Neural cell (in vitro differentiated cells): ENCODE measurements at regions not wholly inside any gene's neighbourhood (a gene's known extent, or its start where the extent isn't known, plus 50 kb on each side); places are given as distances from the start of the nearest gene placed in this dataset.

Experiments used
- H2AFZ ChIP-seq: fragments of 200-600, 300-800 bp; sonication (generic), shearing (Covaris generic); 2 replicates; pipeline ENCODE4 v1.6.0; 2014; ENCODE audit warnings: low read depth, mild to moderate bottlenecking, antibody characterized with exemption, low read length, moderate library complexity
- H3F3A ChIP-seq: fragments of 200-600 bp; shearing (Covaris generic); 2 replicates; pipeline ENCODE4 v1.6.1; 2016; ENCODE audit warnings: mild to moderate bottlenecking, moderate library complexity, mixed read lengths, antibody characterized with exemption, low read length; ENCODE audit not compliant: insufficient read depth, poor library complexity, severe bottlenecking
- H3K27ac ChIP-seq: fragments of 200-600, 300-800 bp; sonication (generic), shearing (Covaris generic); 2 replicates; pipeline ENCODE4 v1.5.1; 2014; ENCODE audit warnings: mild to moderate bottlenecking, low read length, moderate library complexity
- H3K27me3 ChIP-seq: fragments of 300-800, 200-600 bp; sonication (generic), shearing (Covaris generic); 2 replicates; pipeline ENCODE4 v1.6.0; 2014; ENCODE audit warnings: mild to moderate bottlenecking, low read depth, low read length, moderate library complexity; ENCODE audit not compliant: insufficient read depth
- H3K36me3 ChIP-seq: fragments of 300-800, 200-600 bp; sonication (generic), shearing (Covaris generic); 2 replicates; pipeline ENCODE4 v1.5.1; 2014; ENCODE audit warnings: mild to moderate bottlenecking, antibody characterized with exemption, low read length, moderate library complexity; ENCODE audit not compliant: insufficient read depth
- H3K4me2 ChIP-seq: fragments of 300-800, 200-600 bp; sonication (generic), shearing (Covaris generic); 2 replicates; pipeline ENCODE4 v1.6.0; 2014; ENCODE audit warnings: mild to moderate bottlenecking, low read length
- H3K4me3 ChIP-seq: fragments of 300-800, 200-600 bp; sonication (generic), shearing (Covaris generic); 2 replicates; pipeline ENCODE4 v1.5.1; 2014; ENCODE audit warnings: mild to moderate bottlenecking, low read length, moderate library complexity
- H3K79me2 ChIP-seq: fragments of 200-600 bp; shearing (Covaris generic); replicated peaks from 2 replicates; pipeline ENCODE4 v1.6.0; 2014; ENCODE audit warnings: mild to moderate bottlenecking, low read length, moderate library complexity; ENCODE audit not compliant: insufficient read depth
- H3K9ac ChIP-seq: fragments of 300-800, 200-600 bp; sonication (generic), shearing (Covaris generic); 2 replicates; pipeline ENCODE4 v1.6.1; 2016; ENCODE audit warnings: mild to moderate bottlenecking, low read length, mixed read lengths
- H3K9me2 ChIP-seq: fragments of 200-600 bp; shearing (Covaris generic); 2 replicates; pipeline ENCODE4 v1.6.1; 2016; ENCODE audit warnings: mild to moderate bottlenecking, low read length, mixed read lengths; ENCODE audit not compliant: insufficient read depth
- H3K9me3 ChIP-seq: fragments of 200-600, 300-800 bp; sonication (generic), shearing (Covaris generic); 2 replicates; pipeline ENCODE4 v1.6.1; 2016; ENCODE audit warnings: mild to moderate bottlenecking, mixed run types, low read length, moderate library complexity, mixed read lengths
- H4K20me1 ChIP-seq: fragments of 200-600 bp; shearing (Covaris generic); 2 replicates; pipeline ENCODE4 v1.6.1; 2016; ENCODE audit warnings: mild to moderate bottlenecking, mixed run types; ENCODE audit not compliant: insufficient read depth
- CTCF ChIP-seq: fragments of 450-650 bp; IDR thresholded peaks from 2 replicates; pipeline ENCODE4 v1.5.1; 2014; ENCODE audit warnings: antibody characterized with exemption, mild to moderate bottlenecking, moderate library complexity; ENCODE audit not compliant: poor library complexity, severe bottlenecking
- EP300 ChIP-seq: fragments of 450-650 bp; conservative IDR thresholded peaks from 2 replicates; pipeline ENCODE4 v1.6.1; 2014; ENCODE audit warnings: antibody characterized with exemption, mild to moderate bottlenecking, moderate library complexity; ENCODE audit not compliant: poor library complexity, severe bottlenecking
- EZH2 ChIP-seq: fragments of 200-600, 300-800 bp; shearing (Covaris generic), sonication (generic); IDR thresholded peaks from 2 replicates; pipeline ENCODE4 v1.6.1; 2014; ENCODE audit warnings: antibody characterized with exemption, low read length, borderline replicate concordance, mild to moderate bottlenecking; ENCODE audit not compliant: insufficient read depth, poor library complexity, severe bottlenecking
- MXI1 ChIP-seq: fragments of 450-650 bp; conservative IDR thresholded peaks from 2 replicates; pipeline ENCODE4 v1.6.1; 2014; ENCODE audit warnings: antibody characterized with exemption, mild to moderate bottlenecking; ENCODE audit not compliant: poor library complexity, severe bottlenecking
- POLR2AphosphoS5 ChIP-seq: IDR thresholded peaks from 2 replicates; pipeline ENCODE4 v1.6.1; 2012
- RAD21 ChIP-seq: fragments of 450-650 bp; conservative IDR thresholded peaks from 2 replicates; pipeline ENCODE4 v1.6.1; 2014; ENCODE audit warnings: antibody characterized with exemption, mild to moderate bottlenecking, moderate library complexity
- REST ChIP-seq: IDR thresholded peaks from 2 replicates; pipeline ENCODE4 v1.6.1; 2012; ENCODE audit warnings: borderline replicate concordance
- SMC3 ChIP-seq: fragments of 450-650 bp; conservative IDR thresholded peaks from 2 replicates; pipeline ENCODE4 v1.6.1; 2014; ENCODE audit warnings: antibody characterized with exemption, mild to moderate bottlenecking, moderate library complexity; ENCODE audit not compliant: poor library complexity
- TAF1 ChIP-seq: IDR thresholded peaks from 2 replicates; pipeline ENCODE4 v1.6.1; 2012; ENCODE audit warnings: low read depth

GRCh38 chr18:60024857-60025256 lies 125.1 kb downstream of the PMAIP1 start:
- no peak overlapping the region for H3K27ac ChIP-seq
- H2AFZ ChIP-seq, result no peak overlapping the region
- no peaks in the 10 kb centered on the region for H3K9me2 ChIP-seq
- no peaks in the 10 kb centered on the region for H3F3A ChIP-seq
- no peaks in the 10 kb centered on the region for H4K20me1 ChIP-seq
- TF ChIP-seq MXI1 (no peak), RAD21 (no peak), POLR2AphosphoS5 (no peak), CTCF (no peak), EP300 (no peak), SMC3 (no peak), REST (no peak), EZH2 (no peak), TAF1 (no peak)
- H3K79me2 ChIP-seq, result no peaks in the 10 kb centered on the region
- H3K9me3 ChIP-seq, result no peaks in the 10 kb centered on the region
- no peaks in the 10 kb centered on the region for H3K36me3 ChIP-seq
- H3K9ac ChIP-seq, result no peak overlapping the region
- H3K27me3 ChIP-seq, result no peaks in the 10 kb centered on the region
- no peak overlapping the region for H3K4me3 ChIP-seq
- H3K4me2 ChIP-seq, result no peak overlapping the region

- no peaks in the 10 kb centered on the region for H4K20me1 ChIP-seq
- no peak overlapping the region for H3K4me2 ChIP-seq
- no peak overlapping the region for H3K27ac ChIP-seq
Measured at GRCh38 chr18:60024345-60024744, 124.5 kb downstream of the PMAIP1 start.

More at GRCh38 chr18:60024345-60024744, 124.5 kb downstream of the PMAIP1 start:
- H3K9ac ChIP-seq, result no peak overlapping the region
- H3K79me2 ChIP-seq, result no peaks in the 10 kb centered on the region
- TF ChIP-seq TAF1 (no peak), EZH2 (no peak)
- no peaks in the 10 kb centered on the region for H3K9me2 ChIP-seq
- no peaks in the 10 kb centered on the region for H3F3A ChIP-seq
- no peaks in the 10 kb centered on the region for H3K36me3 ChIP-seq
- H3K9me3 ChIP-seq, result no peaks in the 10 kb centered on the region
- no peak overlapping the region for H2AFZ ChIP-seq
- H3K27me3 ChIP-seq, result no peaks in the 10 kb centered on the region
- no peak overlapping the region for H3K4me3 ChIP-seq
